ENCODE measurements at regions not wholly inside any gene's neighbourhood (a gene's known extent, or its start where the extent isn't known, plus 50 kb on each side); places are given as distances from the start of the nearest gene placed in this dataset.

DNA sequence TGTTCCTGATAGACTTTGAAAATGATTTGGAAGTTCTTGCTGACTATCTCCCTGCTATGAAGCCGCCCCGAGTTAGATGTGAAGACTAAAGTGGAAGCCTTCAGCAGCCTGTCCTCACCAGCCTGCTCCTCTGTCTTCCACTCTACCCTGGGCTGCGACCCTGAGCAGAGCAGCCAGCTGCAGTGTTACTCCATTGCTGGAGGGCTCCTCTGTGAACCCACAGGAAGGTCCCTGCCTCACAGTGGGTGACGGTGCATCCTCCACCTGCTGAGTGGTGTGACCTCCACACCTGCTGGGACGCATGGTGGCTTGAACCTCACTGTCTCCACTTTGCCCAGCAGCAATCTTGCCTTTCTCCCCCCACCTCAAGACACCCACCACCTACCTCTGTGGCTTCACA, 116.4 kb downstream of the IRS2 start:
- H3K9me2 ChIP-seq (ENCODE audit: insufficient read depth): no peaks in the 10 kb centered on the region
- POLR2A ChIA-PET: no interaction called here
- ATAC-seq: no peak
- no peak overlapping the region for H2AFZ ChIP-seq (ENCODE audit: low read depth, low read length, poor library complexity, severe bottlenecking)
- no peaks in the 10 kb centered on the region for H4K20me1 ChIP-seq (ENCODE audit: insufficient read depth)
- H3K4me1 ChIP-seq (ENCODE audit: control insufficient read depth in 1 of 2, insufficient read depth in 2 of 2, low read length in 2 of 2): peaks cover 0 to 2% of the 10 kb centered on the region in 2 experiments; a peak in 1 of 4 replicates
- H3K9me3 ChIP-seq (ENCODE audit: control insufficient read depth in 1 of 2, insufficient read depth in 1 of 2, low read depth in 1 of 2, low read length in 2 of 2): no peaks in the 10 kb centered on the region
- H3K4me3 ChIP-seq (replicated peaks in 1 of 2; ENCODE audit: low read depth in 1 of 2, low read length in 2 of 2): no peak overlapping the region
- no TSS peak for BruUV-seq (replicated peaks)
- intact Hi-C loops (cut with micrococcal nuclease): no loop called here
- no peaks in the 10 kb centered on the region for H3K79me2 ChIP-seq (ENCODE audit: insufficient read depth, low read length)
- no peak overlapping the region for H3K9ac ChIP-seq (ENCODE audit: low read length)
- RAD21 ChIA-PET (ENCODE audit: low non-redundant PET in 1 of 2, low total read pairs in 2 of 2, uncharacterized antibody in 2 of 2, unreplicated experiment in 2 of 2): no interaction called here
- DNase-seq (ENCODE audit: low read depth, low spot score): no peak
- no peaks in the 10 kb centered on the region for H3K27me3 ChIP-seq (ENCODE audit: insufficient read depth, low read length)
- H3K4me2 ChIP-seq (ENCODE audit: low read length): no peak overlapping the region
- TF ChIP-seq, protein P1, sequence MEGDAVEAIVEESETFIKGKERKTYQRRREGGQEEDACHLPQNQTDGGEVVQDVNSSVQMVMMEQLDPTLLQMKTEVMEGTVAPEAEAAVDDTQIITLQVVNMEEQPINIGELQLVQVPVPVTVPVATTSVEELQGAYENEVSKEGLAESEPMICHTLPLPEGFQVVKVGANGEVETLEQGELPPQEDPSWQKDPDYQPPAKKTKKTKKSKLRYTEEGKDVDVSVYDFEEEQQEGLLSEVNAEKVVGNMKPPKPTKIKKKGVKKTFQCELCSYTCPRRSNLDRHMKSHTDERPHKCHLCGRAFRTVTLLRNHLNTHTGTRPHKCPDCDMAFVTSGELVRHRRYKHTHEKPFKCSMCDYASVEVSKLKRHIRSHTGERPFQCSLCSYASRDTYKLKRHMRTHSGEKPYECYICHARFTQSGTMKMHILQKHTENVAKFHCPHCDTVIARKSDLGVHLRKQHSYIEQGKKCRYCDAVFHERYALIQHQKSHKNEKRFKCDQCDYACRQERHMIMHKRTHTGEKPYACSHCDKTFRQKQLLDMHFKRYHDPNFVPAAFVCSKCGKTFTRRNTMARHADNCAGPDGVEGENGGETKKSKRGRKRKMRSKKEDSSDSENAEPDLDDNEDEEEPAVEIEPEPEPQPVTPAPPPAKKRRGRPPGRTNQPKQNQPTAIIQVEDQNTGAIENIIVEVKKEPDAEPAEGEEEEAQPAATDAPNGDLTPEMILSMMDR (IDR thresholded peaks at IDR 0.05 in 2 of 3, conservative IDR thresholded peaks at IDR 0.05 in 1 of 3; ENCODE audit: borderline replicate concordance in 1 of 3, insufficient read depth in 1 of 3, low read depth in 2 of 3, low read length in 2 of 3): no peak
- TF ChIP-seq CEBPB (IDR thresholded peaks at IDR 0.05; ENCODE audit: low read depth): no peak
- no peak for TF ChIP-seq TCF7L2 (IDR thresholded peaks at IDR 0.05; ENCODE audit: borderline replicate concordance, extremely low read depth, insufficient read depth, insufficient read length)
- no peak for TF ChIP-seq JUND (IDR thresholded peaks at IDR 0.05)
- TF ChIP-seq SP1 (IDR thresholded peaks at IDR 0.05; ENCODE audit: low read depth): no peak
- no peak for TF ChIP-seq YY1 (IDR thresholded peaks at IDR 0.05; ENCODE audit: extremely low read depth, insufficient replicate concordance, low read depth, low read length)
- TF ChIP-seq ZNF274 (IDR thresholded peaks at IDR 0.05; ENCODE audit: low read depth, low read length): no peak
- H3K27ac ChIP-seq (ENCODE audit: low read depth, low read length): no peak overlapping the region
- no peaks in the 10 kb centered on the region for H3K36me3 ChIP-seq (ENCODE audit: control insufficient read depth in 1 of 2, insufficient read depth in 2 of 2, low read length in 2 of 2)
- CTCF ChIA-PET: no interaction called here

DNA sequence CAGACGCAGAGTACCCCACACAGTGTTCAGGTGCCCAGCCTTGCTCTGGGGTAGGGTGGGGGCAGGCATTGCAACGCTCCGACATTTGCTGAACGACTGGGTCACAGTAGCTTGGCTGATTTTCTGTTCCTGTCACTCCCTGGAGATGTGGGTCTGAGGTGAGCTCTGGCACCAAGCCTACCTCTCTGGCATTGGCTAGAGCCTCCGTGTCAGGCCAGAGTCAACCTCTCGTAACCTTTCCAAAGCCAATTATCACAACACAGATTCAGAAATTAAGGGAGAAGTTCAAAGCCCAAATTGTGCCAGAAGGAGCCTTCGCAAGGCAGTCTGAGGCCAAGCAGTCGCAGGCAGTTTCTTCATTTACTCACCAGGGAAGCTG, 117.2 kb downstream of the IRS2 start:
- RAD21 ChIA-PET (ENCODE audit: low non-redundant PET in 1 of 2, low total read pairs in 2 of 2, uncharacterized antibody in 2 of 2, unreplicated experiment in 2 of 2): no interaction called here
- BruUV-seq (replicated peaks): no TSS peak
- no peak overlapping the region for H3K4me2 ChIP-seq (ENCODE audit: low read length)
- DNase-seq (ENCODE audit: low read depth, low spot score) (no peak), ATAC-seq (no peak)
- no peak overlapping the region for H3K27ac ChIP-seq (ENCODE audit: low read depth, low read length)
- peaks cover 0 to 2% of the 10 kb centered on the region in 2 experiments; a peak in 1 of 4 replicates for H3K4me1 ChIP-seq (ENCODE audit: control insufficient read depth in 1 of 2, insufficient read depth in 2 of 2, low read length in 2 of 2)
- intact Hi-C loops (cut with micrococcal nuclease): no loop called here
- no peak overlapping the region for H2AFZ ChIP-seq (ENCODE audit: low read depth, low read length, poor library complexity, severe bottlenecking)
- H3K9ac ChIP-seq (ENCODE audit: low read length): no peak overlapping the region
- H3K79me2 ChIP-seq (ENCODE audit: insufficient read depth, low read length): no peaks in the 10 kb centered on the region
- CTCF ChIA-PET: no interaction called here
- POLR2A ChIA-PET: no interaction called here
- no peaks in the 10 kb centered on the region for H3K9me3 ChIP-seq (ENCODE audit: control insufficient read depth in 1 of 2, insufficient read depth in 1 of 2, low read depth in 1 of 2, low read length in 2 of 2)
- H3K36me3 ChIP-seq (ENCODE audit: control insufficient read depth in 1 of 2, insufficient read depth in 2 of 2, low read length in 2 of 2): no peaks in the 10 kb centered on the region
- no peaks in the 10 kb centered on the region for H4K20me1 ChIP-seq (ENCODE audit: insufficient read depth)
- H3K4me3 ChIP-seq (replicated peaks in 1 of 2; ENCODE audit: low read depth in 1 of 2, low read length in 2 of 2): no peak overlapping the region
- H3K27me3 ChIP-seq (ENCODE audit: insufficient read depth, low read length): no peaks in the 10 kb centered on the region
- H3K9me2 ChIP-seq (ENCODE audit: insufficient read depth): no peaks in the 10 kb centered on the region
- TF ChIP-seq ZNF274 (IDR thresholded peaks at IDR 0.05; ENCODE audit: low read depth, low read length): no peak
- TF ChIP-seq, protein P2, sequence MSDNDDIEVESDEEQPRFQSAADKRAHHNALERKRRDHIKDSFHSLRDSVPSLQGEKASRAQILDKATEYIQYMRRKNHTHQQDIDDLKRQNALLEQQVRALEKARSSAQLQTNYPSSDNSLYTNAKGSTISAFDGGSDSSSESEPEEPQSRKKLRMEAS (IDR thresholded peaks at IDR 0.05): no peak
- no peak for TF ChIP-seq SRF (IDR thresholded peaks at IDR 0.05; ENCODE audit: low read depth)
- TF ChIP-seq POLR2AphosphoS5 (IDR thresholded peaks at IDR 0.05; ENCODE audit: low read depth, low read length): no peak
- TF ChIP-seq SP1 (IDR thresholded peaks at IDR 0.05; ENCODE audit: low read depth): no peak
- TF ChIP-seq EZH2phosphoT487 (IDR thresholded peaks at IDR 0.05; ENCODE audit: borderline replicate concordance): no peak
- no peak for TF ChIP-seq CEBPB (IDR thresholded peaks at IDR 0.05; ENCODE audit: low read depth)
- TF ChIP-seq, protein P1 (IDR thresholded peaks at IDR 0.05 in 2 of 3, conservative IDR thresholded peaks at IDR 0.05 in 1 of 3; ENCODE audit: borderline replicate concordance in 1 of 3, insufficient read depth in 1 of 3, low read depth in 2 of 3, low read length in 2 of 3): no peak
- no peak for TF ChIP-seq TCF7L2 (IDR thresholded peaks at IDR 0.05; ENCODE audit: borderline replicate concordance, extremely low read depth, insufficient read depth, insufficient read length)
- TF ChIP-seq YY1 (IDR thresholded peaks at IDR 0.05; ENCODE audit: extremely low read depth, insufficient replicate concordance, low read depth, low read length): no peak
- TF ChIP-seq RAD21 (IDR thresholded peaks at IDR 0.05; ENCODE audit: low read depth): no peak

Measured in HCT116 (cell line).